ENCODE measurements at regions not wholly inside any gene's neighbourhood (a gene's known extent, or its start where the extent isn't known, plus 50 kb on each side); places are given as distances from the start of the nearest gene placed in this dataset.
"Not testable (repeated sequence)": the region's sequence is repeated elsewhere in the genome, so short reads cannot be mapped to it uniquely, and the experiment has no call there.

DNA sequence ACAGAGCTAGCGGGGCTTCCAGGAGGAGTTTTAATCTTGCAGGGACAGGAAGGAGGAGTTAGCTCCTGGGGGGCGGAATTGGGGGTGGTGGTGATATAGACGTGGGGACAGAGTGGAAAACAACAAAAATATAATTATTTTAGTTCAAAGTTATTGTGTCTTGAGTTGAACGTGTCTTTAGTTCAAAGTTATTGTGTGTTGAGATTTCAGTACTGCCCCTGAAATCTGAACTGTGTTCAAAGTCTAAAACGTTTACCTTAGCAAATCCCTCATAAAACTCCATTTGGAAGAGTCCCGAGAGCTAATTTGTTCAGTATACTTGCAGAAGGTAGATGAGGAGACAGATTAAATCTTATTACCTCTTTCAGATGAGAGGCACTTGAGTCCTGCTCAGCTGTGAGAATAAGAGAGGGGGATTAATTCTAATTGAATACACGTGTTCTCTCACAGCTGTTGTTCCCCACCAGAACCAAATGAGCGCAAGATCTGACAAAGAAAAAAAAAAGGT, 132.4 kb upstream of the ALDH3B2 start:
- not testable (repeated sequence) for H3K36me3 ChIP-seq (ENCODE audit: control insufficient read depth in 3 of 3, insufficient read depth in 3 of 3, low read length in 3 of 3); H3K9ac ChIP-seq (ENCODE audit: low read depth in 1 of 3, low read length in 3 of 3); H3K9me3 ChIP-seq (ENCODE audit: control insufficient read depth in 3 of 3, low read length in 3 of 3); H3K27ac ChIP-seq (ENCODE audit: low read depth, low read length); H3K4me3 ChIP-seq (ENCODE audit: low read length in 3 of 3); H3K27me3 ChIP-seq (ENCODE audit: control insufficient read depth in 3 of 3, insufficient read depth in 3 of 3, low read length in 3 of 3); H3K4me1 ChIP-seq (ENCODE audit: control insufficient read depth in 3 of 3, insufficient read depth in 3 of 3, low read length in 3 of 3)

- H3K4me1 ChIP-seq (ENCODE audit: control insufficient read depth in 3 of 3, insufficient read depth in 3 of 3, low read length in 3 of 3); H3K9me3 ChIP-seq (ENCODE audit: control insufficient read depth in 3 of 3, low read length in 3 of 3); H3K36me3 ChIP-seq (ENCODE audit: control insufficient read depth in 3 of 3, insufficient read depth in 3 of 3, low read length in 3 of 3); H3K27me3 ChIP-seq (ENCODE audit: control insufficient read depth in 3 of 3, insufficient read depth in 3 of 3, low read length in 3 of 3): not testable (repeated sequence)
- H3K4me3 ChIP-seq (ENCODE audit: low read length in 3 of 3) = peak overlapping the region; percentile 62 to 69 (median 64)
- peak overlapping the region in 2 of 3 donors; percentile 56 to 71 for H3K9ac ChIP-seq (ENCODE audit: low read depth in 1 of 3, low read length in 3 of 3)
- H3K27ac ChIP-seq (ENCODE audit: low read depth, low read length) = peak overlapping the region; percentile 82
These were observed 131.8 kb upstream of the ALDH3B2 start for GRCh38 chr11:67806183-67806582.

DNA sequence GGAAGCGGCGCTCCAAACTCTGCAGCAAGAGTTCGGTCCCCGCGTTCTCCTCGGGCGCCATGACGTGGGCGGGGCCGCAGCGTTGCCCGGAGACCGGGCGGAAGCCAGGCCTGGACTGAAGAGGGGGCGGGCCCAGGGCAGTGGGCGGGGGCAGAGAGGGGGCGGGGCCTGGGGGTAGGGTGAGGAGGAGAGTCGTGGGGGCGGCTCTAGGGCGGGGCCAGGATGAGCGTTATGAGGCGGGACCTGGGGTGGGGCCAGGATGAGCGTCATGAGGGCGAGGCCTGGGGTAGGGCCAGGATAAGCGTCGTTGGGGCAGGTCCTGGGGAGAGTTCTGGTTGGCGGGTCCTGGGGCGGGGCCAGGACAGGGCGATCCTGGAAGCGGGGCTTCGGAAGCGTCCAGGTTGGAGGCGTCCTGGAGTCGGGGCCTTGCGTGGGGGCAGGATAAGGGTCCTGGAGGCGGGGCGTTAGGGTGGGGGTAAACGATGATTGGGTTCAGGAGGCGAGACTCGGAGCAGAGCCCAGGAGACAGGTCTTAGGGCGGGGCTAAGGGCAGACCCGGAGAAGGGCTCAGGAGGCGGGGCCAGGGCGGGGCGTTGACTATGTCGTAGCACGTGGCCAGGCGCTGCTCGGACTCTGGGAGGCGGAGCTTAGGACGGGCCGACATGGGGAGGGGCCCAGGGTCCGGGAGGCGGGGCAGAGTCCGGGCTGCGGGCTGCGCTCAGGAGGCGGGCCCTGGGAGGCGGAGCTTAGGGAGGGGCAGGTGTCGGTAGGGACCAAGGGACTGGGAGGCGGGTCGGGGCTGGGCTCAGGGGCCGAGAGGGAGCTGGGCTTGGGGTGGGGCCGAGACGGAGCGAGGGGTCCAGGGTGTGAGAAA, 131.1 kb upstream of the ALDH3B2 start:
- H3K9me3 ChIP-seq (ENCODE audit: control insufficient read depth in 3 of 3, low read length in 3 of 3); H3K4me1 ChIP-seq (ENCODE audit: control insufficient read depth in 3 of 3, insufficient read depth in 3 of 3, low read length in 3 of 3); H3K36me3 ChIP-seq (ENCODE audit: control insufficient read depth in 3 of 3, insufficient read depth in 3 of 3, low read length in 3 of 3); H3K27me3 ChIP-seq (ENCODE audit: control insufficient read depth in 3 of 3, insufficient read depth in 3 of 3, low read length in 3 of 3): not testable (repeated sequence)
- peak overlapping the region; percentile 82 for H3K27ac ChIP-seq (ENCODE audit: low read depth, low read length)
- H3K4me3 ChIP-seq (ENCODE audit: low read length in 3 of 3) = peak overlapping the region; percentile 63 to 71 (median 69)
- peak overlapping the region; percentile 43 to 79 (median 56) for H3K9ac ChIP-seq (ENCODE audit: low read depth in 1 of 3, low read length in 3 of 3)

GRCh38 chr11:67804435-67805252, 130.2 kb upstream of the ALDH3B2 start:
- H3K36me3 ChIP-seq (ENCODE audit: control insufficient read depth in 3 of 3, insufficient read depth in 3 of 3, low read length in 3 of 3); H3K27me3 ChIP-seq (ENCODE audit: control insufficient read depth in 3 of 3, insufficient read depth in 3 of 3, low read length in 3 of 3); H3K4me1 ChIP-seq (ENCODE audit: control insufficient read depth in 3 of 3, insufficient read depth in 3 of 3, low read length in 3 of 3); H3K9me3 ChIP-seq (ENCODE audit: control insufficient read depth in 3 of 3, low read length in 3 of 3): not testable (repeated sequence)
- Histone ChIP-seq H3K4me3 (ENCODE audit: low read length in 3 of 3) (peak overlapping the region; percentile 63 to 71 (median 69)), H3K27ac (ENCODE audit: low read depth, low read length) (peak overlapping the region; percentile 33), H3K9ac (ENCODE audit: low read depth in 1 of 3, low read length in 3 of 3) (peak overlapping the region; percentile 43 to 79 (median 50))

DNA sequence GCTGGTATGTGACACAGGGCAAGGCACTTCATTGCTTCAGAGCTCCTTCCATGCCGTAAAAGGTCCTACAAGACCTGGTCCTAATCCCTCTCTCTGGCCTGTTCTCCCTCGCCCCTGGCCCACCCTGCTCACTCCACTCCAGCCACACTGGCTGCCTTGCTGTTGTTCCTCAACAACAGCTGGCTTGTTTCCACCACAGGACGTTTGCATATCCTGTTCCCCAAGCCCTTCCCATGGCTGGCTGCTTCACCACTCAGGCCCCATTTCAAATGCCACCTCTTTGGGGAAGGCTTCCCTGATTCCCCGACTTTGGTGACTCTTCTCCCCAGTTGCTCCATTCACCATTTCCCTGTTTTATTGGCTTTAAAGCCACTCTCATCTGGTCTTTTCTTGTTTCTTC, 129.1 kb upstream of the ALDH3B2 start:
- not testable (repeated sequence) for H3K4me1 ChIP-seq (ENCODE audit: control insufficient read depth in 3 of 3, insufficient read depth in 3 of 3, low read length in 3 of 3); H3K9me3 ChIP-seq (ENCODE audit: control insufficient read depth in 3 of 3, low read length in 3 of 3); H3K36me3 ChIP-seq (ENCODE audit: control insufficient read depth in 3 of 3, insufficient read depth in 3 of 3, low read length in 3 of 3); H3K9ac ChIP-seq (ENCODE audit: low read depth in 1 of 3, low read length in 3 of 3); H3K27ac ChIP-seq (ENCODE audit: low read depth, low read length); H3K4me3 ChIP-seq (ENCODE audit: low read length in 3 of 3); H3K27me3 ChIP-seq (ENCODE audit: control insufficient read depth in 3 of 3, insufficient read depth in 3 of 3, low read length in 3 of 3)

- not testable (repeated sequence) for H3K27ac ChIP-seq (ENCODE audit: low read depth, low read length)
These were observed 128.6 kb upstream of the ALDH3B2 start for GRCh38 chr11:67803055-67803454.

DNA sequence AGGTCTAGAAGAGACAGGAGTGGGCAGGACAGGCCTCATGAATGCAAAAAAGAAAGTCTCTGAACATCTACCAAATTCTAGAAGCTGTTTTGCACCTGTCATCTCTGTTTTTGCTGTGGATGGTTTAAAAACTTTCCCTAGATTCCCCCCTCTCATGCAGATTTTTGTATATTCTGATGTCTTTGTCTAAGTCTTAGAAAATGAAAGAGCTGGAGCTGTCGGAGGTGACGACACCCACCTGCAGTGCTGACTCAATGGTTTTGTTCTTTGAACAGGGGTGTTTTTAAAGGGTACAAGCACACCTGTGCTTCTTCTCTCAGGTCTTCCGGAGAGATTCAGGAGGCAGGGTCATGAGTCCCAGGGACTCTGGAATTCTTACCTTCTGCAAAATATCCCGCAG, 128.2 kb upstream of the ALDH3B2 start:
- not testable (repeated sequence) for H3K4me1 ChIP-seq (ENCODE audit: control insufficient read depth in 3 of 3, insufficient read depth in 3 of 3, low read length in 3 of 3); H3K9ac ChIP-seq (ENCODE audit: low read depth in 1 of 3, low read length in 3 of 3); H3K27me3 ChIP-seq (ENCODE audit: control insufficient read depth in 3 of 3, insufficient read depth in 3 of 3, low read length in 3 of 3); H3K9me3 ChIP-seq (ENCODE audit: control insufficient read depth in 3 of 3, low read length in 3 of 3); H3K27ac ChIP-seq (ENCODE audit: low read depth, low read length); H3K36me3 ChIP-seq (ENCODE audit: control insufficient read depth in 3 of 3, insufficient read depth in 3 of 3, low read length in 3 of 3); H3K4me3 ChIP-seq (ENCODE audit: low read length in 3 of 3)

More at GRCh38 chr11:67803055-67803454, 128.6 kb upstream of the ALDH3B2 start:
- H3K9me3 ChIP-seq (ENCODE audit: control insufficient read depth in 3 of 3, low read length in 3 of 3); H3K36me3 ChIP-seq (ENCODE audit: control insufficient read depth in 3 of 3, insufficient read depth in 3 of 3, low read length in 3 of 3); H3K9ac ChIP-seq (ENCODE audit: low read depth in 1 of 3, low read length in 3 of 3); H3K4me1 ChIP-seq (ENCODE audit: control insufficient read depth in 3 of 3, insufficient read depth in 3 of 3, low read length in 3 of 3); H3K27me3 ChIP-seq (ENCODE audit: control insufficient read depth in 3 of 3, insufficient read depth in 3 of 3, low read length in 3 of 3); H3K4me3 ChIP-seq (ENCODE audit: low read length in 3 of 3): not testable (repeated sequence)

- not testable (repeated sequence) for H3K9ac ChIP-seq (ENCODE audit: low read depth in 1 of 3, low read length in 3 of 3); H3K36me3 ChIP-seq (ENCODE audit: control insufficient read depth in 3 of 3, insufficient read depth in 3 of 3, low read length in 3 of 3); H3K9me3 ChIP-seq (ENCODE audit: control insufficient read depth in 3 of 3, low read length in 3 of 3); H3K27me3 ChIP-seq (ENCODE audit: control insufficient read depth in 3 of 3, insufficient read depth in 3 of 3, low read length in 3 of 3); H3K4me3 ChIP-seq (ENCODE audit: low read length in 3 of 3); H3K27ac ChIP-seq (ENCODE audit: low read depth, low read length); H3K4me1 ChIP-seq (ENCODE audit: control insufficient read depth in 3 of 3, insufficient read depth in 3 of 3, low read length in 3 of 3)
These were observed 127.0 kb upstream of the ALDH3B2 start for GRCh38 chr11:67801397-67801796.

- H3K4me1 ChIP-seq (ENCODE audit: control insufficient read depth in 3 of 3, insufficient read depth in 3 of 3, low read length in 3 of 3); H3K9me3 ChIP-seq (ENCODE audit: control insufficient read depth in 3 of 3, low read length in 3 of 3): not testable (repeated sequence)
These were observed 126.2 kb upstream of the ALDH3B2 start for GRCh38 chr11:67800591-67800990.

GRCh38 chr11:67799808-67800207, 125.4 kb upstream of the ALDH3B2 start:
- H3K27me3 ChIP-seq (ENCODE audit: control insufficient read depth in 3 of 3, insufficient read depth in 3 of 3, low read length in 3 of 3); H3K4me1 ChIP-seq (ENCODE audit: control insufficient read depth in 3 of 3, insufficient read depth in 3 of 3, low read length in 3 of 3); H3K27ac ChIP-seq (ENCODE audit: low read depth, low read length); H3K9me3 ChIP-seq (ENCODE audit: control insufficient read depth in 3 of 3, low read length in 3 of 3); H3K36me3 ChIP-seq (ENCODE audit: control insufficient read depth in 3 of 3, insufficient read depth in 3 of 3, low read length in 3 of 3); H3K9ac ChIP-seq (ENCODE audit: low read depth in 1 of 3, low read length in 3 of 3); H3K4me3 ChIP-seq (ENCODE audit: low read length in 3 of 3): not testable (repeated sequence)

More at GRCh38 chr11:67800591-67800990, 126.2 kb upstream of the ALDH3B2 start:
- H3K27me3 ChIP-seq (ENCODE audit: control insufficient read depth in 3 of 3, insufficient read depth in 3 of 3, low read length in 3 of 3); H3K4me3 ChIP-seq (ENCODE audit: low read length in 3 of 3); H3K9ac ChIP-seq (ENCODE audit: low read depth in 1 of 3, low read length in 3 of 3); H3K27ac ChIP-seq (ENCODE audit: low read depth, low read length); H3K36me3 ChIP-seq (ENCODE audit: control insufficient read depth in 3 of 3, insufficient read depth in 3 of 3, low read length in 3 of 3): not testable (repeated sequence)

Data from skeletal muscle tissue (tissue), 3 donors.